Smooth muscle cell of the brain vasculature (primary cell): ENCODE measurements at regions not wholly inside any gene's neighbourhood (a gene's known extent, or its start where the extent isn't known, plus 50 kb on each side); places are given as distances from the start of the nearest gene placed in this dataset.

Experiments
- DNase-seq: peaks from one replicate; pipeline ENCODE4 v3.0.0-alpha.2; 2012; ENCODE audit warnings: low read depth, low spot score

GRCh38 chr11:116698080-116698479, 74.7 kb downstream of the BUD13 start:
- no peak for DNase-seq

- no peak for DNase-seq
These were observed 75.1 kb downstream of the BUD13 start for GRCh38 chr11:116697639-116698038.

- no peak for DNase-seq
These were observed 75.8 kb downstream of the BUD13 start for GRCh38 chr11:116697011-116697410.

GRCh38 chr11:116696381-116696941, 76.3 kb downstream of the BUD13 start:
- no peak for DNase-seq

GRCh38 chr11:116695657-116696254, 77.0 kb downstream of the BUD13 start:
- DNase-seq = no peak

GRCh38 chr11:116694815-116695590, 77.8 kb downstream of the BUD13 start:
- DNase-seq = no peak

GRCh38 chr11:116694349-116694725, 78.5 kb downstream of the BUD13 start:
- no peak for DNase-seq

- DNase-seq = no peak
These were observed 79.0 kb downstream of the BUD13 start for GRCh38 chr11:116693593-116694348.

GRCh38 chr11:116693102-116693570, 79.7 kb downstream of the BUD13 start:
- DNase-seq = no peak

- no peak for DNase-seq
These were observed 80.3 kb downstream of the BUD13 start for GRCh38 chr11:116692318-116693101.

- DNase-seq = no peak
These were observed 81.0 kb downstream of the BUD13 start for GRCh38 chr11:116691771-116692177.

- no peak for DNase-seq
These were observed 82.2 kb downstream of the BUD13 start for GRCh38 chr11:116690611-116691010.

- no peak for DNase-seq
These were observed 83.2 kb downstream of the BUD13 start for GRCh38 chr11:116689413-116690127.

GRCh38 chr11:116688202-116688540, 84.6 kb downstream of the BUD13 start:
- no peak for DNase-seq

- DNase-seq = no peak
These were observed 85.2 kb downstream of the BUD13 start for GRCh38 chr11:116687458-116688201.

- no peak for DNase-seq
These were observed 85.9 kb downstream of the BUD13 start for GRCh38 chr11:116686866-116687265.

GRCh38 chr11:116683982-116684381, 88.8 kb downstream of the BUD13 start:
- no peak for DNase-seq

- no peak for DNase-seq
These were observed 92.2 kb downstream of the BUD13 start for GRCh38 chr11:116680349-116681125.

- no peak for DNase-seq
These were observed 93.9 kb downstream of the BUD13 start for GRCh38 chr11:116678887-116679286.
